ENCODE measurements at regions not wholly inside any gene's neighbourhood (a gene's known extent, or its start where the extent isn't known, plus 50 kb on each side); places are given as distances from the start of the nearest gene placed in this dataset.

- no peak for TF ChIP-seq POLR2AphosphoS5 (IDR thresholded peaks at IDR 0.05)
- no peak for TF ChIP-seq CTCF (IDR thresholded peaks at IDR 0.05)
Observed at GRCh38 chr1:234865171-234866006, 255.4 kb upstream of the IRF2BP2 start.
